ENCODE measurements at regions not wholly inside any gene's neighbourhood (a gene's known extent, or its start where the extent isn't known, plus 50 kb on each side); places are given as distances from the start of the nearest gene placed in this dataset.

GRCh38 chr3:106338582-106339214 is 469.9 kb upstream of the CBLB start:
- H3K27ac ChIP-seq, result no peak overlapping the region
- TF ChIP-seq ZFX (IDR thresholded peaks at IDR 0.05; ENCODE audit: borderline replicate concordance), result no peak
- TF ChIP-seq CTCF (IDR thresholded peaks at IDR 0.05), result no peak

- TF ChIP-seq ZFX (IDR thresholded peaks at IDR 0.05; ENCODE audit: borderline replicate concordance) (no peak), CTCF (IDR thresholded peaks at IDR 0.05) (no peak)
- H3K27ac ChIP-seq, result no peak overlapping the region
Observed at GRCh38 chr3:106339551-106339950, 470.7 kb upstream of the CBLB start.

- TF ChIP-seq ZFX (IDR thresholded peaks at IDR 0.05; ENCODE audit: borderline replicate concordance), result no peak
- no peak for TF ChIP-seq CTCF (IDR thresholded peaks at IDR 0.05)
- no peak overlapping the region for H3K27ac ChIP-seq
Observed at GRCh38 chr3:106341087-106341486, 472.3 kb upstream of the CBLB start.

- no peak overlapping the region for H3K27ac ChIP-seq
- TF ChIP-seq ZFX (IDR thresholded peaks at IDR 0.05; ENCODE audit: borderline replicate concordance) (no peak), CTCF (IDR thresholded peaks at IDR 0.05) (no peak)
Observed at GRCh38 chr3:106341586-106342162, 472.9 kb upstream of the CBLB start.

- TF ChIP-seq ZFX (IDR thresholded peaks at IDR 0.05; ENCODE audit: borderline replicate concordance), result no peak
- no peak for TF ChIP-seq CTCF (IDR thresholded peaks at IDR 0.05)
Observed at GRCh38 chr3:106342386-106342785, 473.6 kb upstream of the CBLB start.

GRCh38 chr3:106343811-106344210 is 475.0 kb upstream of the CBLB start:
- no peak overlapping the region for H3K27ac ChIP-seq
- TF ChIP-seq CTCF (IDR thresholded peaks at IDR 0.05) (no peak), ZFX (IDR thresholded peaks at IDR 0.05; ENCODE audit: borderline replicate concordance) (no peak)

More at GRCh38 chr3:106342386-106342785, 473.6 kb upstream of the CBLB start:
- no peak overlapping the region for H3K27ac ChIP-seq

- no peak overlapping the region for H3K27ac ChIP-seq
- TF ChIP-seq CTCF (IDR thresholded peaks at IDR 0.05) (no peak), ZFX (IDR thresholded peaks at IDR 0.05; ENCODE audit: borderline replicate concordance) (no peak)
Observed at GRCh38 chr3:106345353-106346027, 476.7 kb upstream of the CBLB start.

Measured in 22Rv1 (cell line).